HCT116 (cell line): ENCODE measurements at regions not wholly inside any gene's neighbourhood (a gene's known extent, or its start where the extent isn't known, plus 50 kb on each side); places are given as distances from the start of the nearest gene placed in this dataset.

Source experiments
- CBX3 ChIP-seq: IDR thresholded peaks from 2 replicates; pipeline ENCODE4 v1.6.1; 2012; ENCODE audit warnings: low read depth
- CTCF ChIP-seq, 3 experiments: fragments of 200-600 bp in 1 of 3; sonication (generic) in 1 of 3; IDR thresholded peaks in 2 of 3; conservative IDR thresholded peaks in 1 of 3; 2 replicates each; pipeline ENCODE4 v1.5.1; 2012 to 2017; ENCODE audit warnings: low read depth in 2 of 3, low read length in 2 of 3, antibody characterized with exemption in 1 of 3, borderline replicate concordance in 1 of 3, control low read depth in 1 of 3, mild to moderate bottlenecking in 1 of 3, mixed read lengths in 1 of 3, mixed run types in 1 of 3, moderate library complexity in 1 of 3; ENCODE audit not compliant: insufficient read depth in 1 of 3
- EZH2 ChIP-seq: fragments of 200-600 bp; sonication (generic); IDR thresholded peaks from 2 replicates; pipeline ENCODE4 v1.6.1; 2017; ENCODE audit warnings: antibody characterized with exemption, mixed run types
- FOSL1 ChIP-seq: IDR thresholded peaks from 2 replicates; pipeline ENCODE4 v1.6.1; 2012; ENCODE audit warnings: low read depth
- MAX ChIP-seq: IDR thresholded peaks from 2 replicates; pipeline ENCODE4 v1.6.1; 2012
- POLR2A ChIP-seq: IDR thresholded peaks from 2 replicates; pipeline ENCODE4 v1.7.0; 2011; ENCODE audit warnings: borderline replicate concordance; ENCODE audit not compliant: insufficient read depth, insufficient read length; ENCODE audit errors: extremely low read depth
- POLR2AphosphoS5 ChIP-seq: IDR thresholded peaks from 2 replicates; pipeline ENCODE4 v1.6.1; 2011; ENCODE audit warnings: mild to moderate bottlenecking, low read depth, low read length, moderate library complexity
- RAD21 ChIP-seq: IDR thresholded peaks from 2 replicates; pipeline ENCODE4 v1.6.1; 2012; ENCODE audit warnings: low read depth, mild to moderate bottlenecking
- SIN3A ChIP-seq: IDR thresholded peaks from 2 replicates; pipeline ENCODE4 v1.6.1; 2012; ENCODE audit warnings: low read depth
- SRF ChIP-seq: IDR thresholded peaks from 2 replicates; pipeline ENCODE4 v1.6.1; 2012; ENCODE audit warnings: low read depth
- TCF7L2 ChIP-seq: IDR thresholded peaks from 2 replicates; pipeline ENCODE4 v1.7.0; 2011; ENCODE audit warnings: borderline replicate concordance, inconsistent platforms; ENCODE audit not compliant: insufficient read depth, insufficient read length; ENCODE audit errors: extremely low read depth
- ZBTB33 ChIP-seq: IDR thresholded peaks from 2 replicates; pipeline ENCODE4 v1.6.1; 2011; ENCODE audit warnings: mild to moderate bottlenecking, low read length, moderate library complexity; ENCODE audit not compliant: insufficient replicate concordance; ENCODE audit errors: extremely low read depth
- ZNF274 ChIP-seq: fragments of 200-500 bp; sonication (Bioruptor generic); IDR thresholded peaks from 2 replicates; pipeline ENCODE4 v1.6.1; 2014; ENCODE audit warnings: mild to moderate bottlenecking, low read depth, low read length, inconsistent platforms

- TF ChIP-seq CTCF (IDR thresholded peaks at IDR 0.05 in 2 of 3, conservative IDR thresholded peaks at IDR 0.05 in 1 of 3; ENCODE audit: borderline replicate concordance in 1 of 3, insufficient read depth in 1 of 3, low read depth in 2 of 3, low read length in 2 of 3), result no peak
- no peak for TF ChIP-seq EZH2
- TF ChIP-seq TCF7L2, result no peak
- TF ChIP-seq MAX, result no peak
- TF ChIP-seq RAD21, result no peak
- TF ChIP-seq CBX3, result no peak
- TF ChIP-seq ZNF274, result no peak
- TF ChIP-seq SIN3A, result no peak
- TF ChIP-seq FOSL1, result no peak
- no peak for TF ChIP-seq SRF
- no peak for TF ChIP-seq POLR2AphosphoS5
- TF ChIP-seq ZBTB33, result no peak
- no peak for TF ChIP-seq POLR2A
These were observed 207.0 kb downstream of the DEPDC1B start for GRCh38 chr5:60492958-60493357.
